Spinal cord (tissue), 9 donors: ENCODE measurements at regions not wholly inside any gene's neighbourhood (a gene's known extent, or its start where the extent isn't known, plus 50 kb on each side); places are given as distances from the start of the nearest gene placed in this dataset.

Experiments
- DNase-seq, 6 donors: peaks; one replicate each; pipeline versions ENCODE4 v3.0.0 to v3.0.0-alpha.2; 2013 to 2015; ENCODE audit warnings: low spot score in 6 of 6, low read depth in 4 of 6
- H3K27ac ChIP-seq: one replicate; pipeline ENCODE4 v1.5.1; 2013; ENCODE audit warnings: low read depth, low read length, control low read depth
- H3K27me3 ChIP-seq: one replicate; pipeline ENCODE4 v1.6.1; 2013; ENCODE audit warnings: low read length; ENCODE audit not compliant: control insufficient read depth, insufficient read depth
- H3K36me3 ChIP-seq: one replicate; pipeline ENCODE4 v1.6.1; 2013; ENCODE audit warnings: low read length; ENCODE audit not compliant: control insufficient read depth, insufficient read depth
- H3K4me1 ChIP-seq: one replicate; pipeline ENCODE4 v1.6.1; 2013; ENCODE audit warnings: low read length; ENCODE audit not compliant: control insufficient read depth, insufficient read depth
- H3K4me3 ChIP-seq: one replicate; pipeline ENCODE4 v1.5.1; 2013; ENCODE audit warnings: low read depth, low read length, control low read depth
- H3K9me3 ChIP-seq: one replicate; pipeline ENCODE4 v1.6.1; 2013; ENCODE audit warnings: low read length; ENCODE audit not compliant: control insufficient read depth, insufficient read depth
- WGBS: methylation state at CpG from one replicate; pipeline ENCODE4 v1.1.5; 2013; ENCODE audit warnings: missing lambda C conversion rate; ENCODE audit not compliant: insufficient coverage; 5-methylcytosine and 5-hydroxymethylcytosine counted together
- donor health status: healthy.

DNA sequence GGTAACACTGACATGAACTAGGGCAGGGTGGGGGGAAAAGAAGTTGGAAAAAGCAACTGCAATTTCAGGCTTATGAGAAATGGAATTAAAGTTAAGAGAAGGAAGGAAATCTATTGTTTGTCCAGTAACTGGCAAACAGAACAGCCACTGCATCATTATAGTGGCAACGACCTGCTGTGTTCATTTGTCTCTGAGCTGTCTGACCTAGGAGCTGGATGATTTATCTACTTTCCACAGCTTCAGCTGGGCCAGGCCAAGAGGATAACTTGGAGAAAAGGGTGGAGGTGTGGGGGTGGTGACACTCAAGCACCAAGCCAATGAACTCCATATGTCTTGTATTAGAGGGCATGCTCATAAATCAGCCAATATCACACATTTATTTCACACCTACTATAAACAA is 291.5 kb upstream of the KLHL29 start:
- no peaks in the 10 kb centered on the region for H3K36me3 ChIP-seq
- H3K4me3 ChIP-seq: no peak overlapping the region
- no peak for DNase-seq
- no peaks in the 10 kb centered on the region for H3K4me1 ChIP-seq
- WGBS: no CpG with 5 or more reads among the region's 1 CpG
- no peaks in the 10 kb centered on the region for H3K9me3 ChIP-seq
- no peak overlapping the region for H3K27ac ChIP-seq
- H3K27me3 ChIP-seq: no peaks in the 10 kb centered on the region

GRCh38 chr2:23096906-23097602 is 287.9 kb upstream of the KLHL29 start:
- WGBS: 80% methylated on average over 3 of the region's 3 CpGs
- no peaks in the 10 kb centered on the region for H3K27me3 ChIP-seq
- no peak overlapping the region for H3K4me3 ChIP-seq
- H3K27ac ChIP-seq: no peak overlapping the region
- no peaks in the 10 kb centered on the region for H3K36me3 ChIP-seq
- no peaks in the 10 kb centered on the region for H3K9me3 ChIP-seq
- no peak for DNase-seq
- no peaks in the 10 kb centered on the region for H3K4me1 ChIP-seq

- H3K27ac ChIP-seq: no peak overlapping the region
- no peaks in the 10 kb centered on the region for H3K27me3 ChIP-seq
- peak in 1 of 6 donors; percentile 70 for DNase-seq
- H3K9me3 ChIP-seq: no peaks in the 10 kb centered on the region
- 90% methylated on average over 2 of the region's 2 CpGs for WGBS
- no peaks in the 10 kb centered on the region for H3K4me1 ChIP-seq
- no peaks in the 10 kb centered on the region for H3K36me3 ChIP-seq
- H3K4me3 ChIP-seq: no peak overlapping the region
Measured at GRCh38 chr2:23100406-23100805, 284.6 kb upstream of the KLHL29 start.

GRCh38 chr2:23106242-23106785 is 278.7 kb upstream of the KLHL29 start:
- H3K4me3 ChIP-seq: no peak overlapping the region
- no peaks in the 10 kb centered on the region for H3K27me3 ChIP-seq
- WGBS: no CpG with 5 or more reads among the region's 4 CpGs
- H3K36me3 ChIP-seq: no peaks in the 10 kb centered on the region
- H3K4me1 ChIP-seq: no peaks in the 10 kb centered on the region
- H3K9me3 ChIP-seq: no peaks in the 10 kb centered on the region
- peak in 1 of 6 donors; percentile 46 for DNase-seq
- H3K27ac ChIP-seq: no peak overlapping the region

DNA sequence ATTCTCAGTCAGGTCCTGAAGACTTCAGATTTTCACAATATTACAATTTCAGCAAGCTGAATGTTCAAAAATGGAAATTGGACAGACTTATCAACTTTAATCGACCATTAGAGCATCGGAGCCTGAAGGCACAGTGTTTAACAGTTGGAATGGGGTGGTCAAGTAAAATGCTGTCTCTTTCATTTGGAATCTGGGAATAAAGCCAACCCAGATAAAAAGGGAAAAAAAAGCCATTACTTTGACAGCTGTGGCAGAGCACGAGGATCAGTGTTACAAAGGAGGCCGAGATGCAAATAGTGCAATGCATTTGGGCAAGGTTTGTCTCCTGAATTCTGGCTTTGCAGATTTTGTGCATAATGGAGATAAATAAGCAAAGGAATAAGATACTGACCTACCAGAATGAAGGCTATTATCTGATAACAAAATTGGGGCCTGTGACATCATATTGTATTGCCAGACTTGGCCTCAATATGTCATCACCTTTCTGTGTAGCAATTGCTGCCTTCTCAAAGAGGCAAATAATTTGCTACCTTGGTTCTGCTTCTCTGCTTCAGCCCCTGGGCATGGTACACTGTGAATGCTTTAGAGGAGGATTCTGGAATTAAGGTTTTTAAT is 277.5 kb upstream of the KLHL29 start:
- no peak overlapping the region for H3K27ac ChIP-seq

DNA sequence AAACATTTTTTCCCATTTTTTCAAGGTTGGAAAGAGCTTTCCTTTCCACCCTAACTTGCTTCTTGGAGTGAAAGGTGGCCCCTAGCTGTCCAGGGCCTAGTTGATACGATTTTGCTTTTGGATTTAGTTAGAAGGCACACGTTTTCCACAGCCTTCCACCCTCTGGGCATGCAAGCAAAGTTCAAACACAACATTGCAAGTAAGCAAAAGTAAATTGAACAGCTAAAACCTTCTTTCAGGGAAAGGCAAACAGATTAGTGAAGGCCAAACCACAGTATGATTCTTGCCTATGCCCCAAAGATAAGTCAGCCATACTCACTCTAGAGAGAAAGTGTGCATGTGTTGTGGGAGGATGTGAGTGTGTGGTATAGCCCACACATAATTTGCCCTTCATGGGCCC is 273.7 kb upstream of the KLHL29 start:
- Histone ChIP-seq H3K27ac (no peak overlapping the region), H3K9me3 (no peaks in the 10 kb centered on the region), H3K4me1 (no peaks in the 10 kb centered on the region), H3K4me3 (no peak overlapping the region), H3K27me3 (no peaks in the 10 kb centered on the region), H3K36me3 (no peaks in the 10 kb centered on the region)
- no peak for DNase-seq
- WGBS: no CpG with 5 or more reads among the region's 2 CpGs

More for the DNA sequence above, 277.5 kb upstream of the KLHL29 start:
- WGBS: 29% methylated on average over 3 of the region's 4 CpGs
- Histone ChIP-seq H3K4me3 (no peak overlapping the region), H3K4me1 (no peaks in the 10 kb centered on the region), H3K36me3 (no peaks in the 10 kb centered on the region), H3K9me3 (no peaks in the 10 kb centered on the region), H3K27me3 (no peaks in the 10 kb centered on the region)
- DNase-seq: peak; percentile 38 to 94 (median 56)

- H3K4me1 ChIP-seq: no peaks in the 10 kb centered on the region
- H3K4me3 ChIP-seq: no peak overlapping the region
- DNase-seq: no peak
- no peaks in the 10 kb centered on the region for H3K36me3 ChIP-seq
- H3K9me3 ChIP-seq: no peaks in the 10 kb centered on the region
- no peak overlapping the region for H3K27ac ChIP-seq
- H3K27me3 ChIP-seq: no peaks in the 10 kb centered on the region
- no CpG with 5 or more reads among the region's 6 CpGs for WGBS
Measured at GRCh38 chr2:23112517-23112916, 272.5 kb upstream of the KLHL29 start.

DNA sequence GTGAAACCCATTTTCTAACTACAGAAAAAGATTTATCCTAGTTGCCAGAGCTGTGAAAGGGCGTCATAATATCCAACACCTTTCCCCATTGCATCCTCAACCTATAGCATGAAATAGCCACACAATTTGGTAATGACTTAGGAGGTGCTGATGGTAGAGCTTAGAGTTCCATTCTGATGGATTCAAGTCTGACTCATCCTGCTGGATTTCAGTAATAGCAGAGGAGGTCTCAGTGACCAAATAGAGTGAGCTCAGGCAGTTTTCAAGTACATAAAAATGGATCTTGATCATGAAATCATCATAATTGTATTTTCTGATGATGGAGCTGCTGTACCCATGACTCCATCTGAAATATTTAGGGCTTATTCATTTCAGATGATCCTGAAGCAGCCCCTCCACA is 270.7 kb upstream of the KLHL29 start:
- H3K4me1 ChIP-seq: no peaks in the 10 kb centered on the region
- no peaks in the 10 kb centered on the region for H3K36me3 ChIP-seq
- H3K27ac ChIP-seq: no peak overlapping the region
- no peaks in the 10 kb centered on the region for H3K27me3 ChIP-seq
- no peaks in the 10 kb centered on the region for H3K9me3 ChIP-seq
- WGBS: no CpG with 5 or more reads among the region's 1 CpG
- DNase-seq: no peak
- H3K4me3 ChIP-seq: no peak overlapping the region

- Histone ChIP-seq H3K27me3 (no peaks in the 10 kb centered on the region), H3K36me3 (no peaks in the 10 kb centered on the region), H3K9me3 (no peaks in the 10 kb centered on the region), H3K27ac (no peak overlapping the region), H3K4me1 (no peaks in the 10 kb centered on the region), H3K4me3 (no peak overlapping the region)
- no peak for DNase-seq
- WGBS: 95% methylated on average over 9 of the region's 9 CpGs
Measured at GRCh38 chr2:23118313-23118712, 266.7 kb upstream of the KLHL29 start.

- Histone ChIP-seq H3K9me3 (no peaks in the 10 kb centered on the region), H3K36me3 (no peaks in the 10 kb centered on the region), H3K4me1 (no peaks in the 10 kb centered on the region), H3K4me3 (no peak overlapping the region), H3K27me3 (no peaks in the 10 kb centered on the region), H3K27ac (no peak overlapping the region)
- 98% methylated on average over 10 of the region's 11 CpGs for WGBS
- DNase-seq: no peak
Measured at GRCh38 chr2:23118894-23119293, 266.1 kb upstream of the KLHL29 start.
